Astrocyte of the cerebellum (primary cell): ENCODE measurements at regions not wholly inside any gene's neighbourhood (a gene's known extent, or its start where the extent isn't known, plus 50 kb on each side); places are given as distances from the start of the nearest gene placed in this dataset.

Source experiments
- DNase-seq: peaks from one replicate; pipeline ENCODE4 v3.0.0-alpha.2; 2011; ENCODE audit warnings: low read depth
- H3K4me3 ChIP-seq: 2 replicates; pipeline ENCODE4 v1.5.1; 2011; ENCODE audit warnings: mild to moderate bottlenecking, low read depth, low read length, moderate library complexity
- CTCF ChIP-seq: IDR thresholded peaks from 2 replicates; pipeline ENCODE4 v1.5.1; 2012; ENCODE audit warnings: low read length, low read depth, moderate library complexity, mild to moderate bottlenecking; ENCODE audit errors: missing control alignments
- in situ Hi-C: cut with HindIII; loops from 2 replicates; pipeline ENCODE4 v1.10.0; 2017; ENCODE audit warnings: low sequenced_read_pairs

- DNase-seq, result no peak
- in situ Hi-C loops, result no loop called here
- TF ChIP-seq CTCF, result no peak
- no peak overlapping the region for H3K4me3 ChIP-seq
Measured at GRCh38 chr14:62604524-62604923, 440.7 kb downstream of the KCNH5 start.

GRCh38 chr14:62614122-62614521 lies 431.1 kb downstream of the KCNH5 start:
- in situ Hi-C loops, result no loop called here
- TF ChIP-seq CTCF, result no peak
- no peak overlapping the region for H3K4me3 ChIP-seq
- no peak for DNase-seq

- no peak for DNase-seq
- TF ChIP-seq CTCF, result no peak
- in situ Hi-C loops, result no loop called here
- no peak overlapping the region for H3K4me3 ChIP-seq
Measured at GRCh38 chr14:62616668-62617067, 428.6 kb downstream of the KCNH5 start.

GRCh38 chr14:62626416-62626815 lies 418.8 kb downstream of the KCNH5 start:
- in situ Hi-C loops, result no loop called here

GRCh38 chr14:62629176-62629725 lies 416.0 kb downstream of the KCNH5 start:
- TF ChIP-seq CTCF, result no peak
- in situ Hi-C loops, result no loop called here
- H3K4me3 ChIP-seq, result no peak overlapping the region
- no peak for DNase-seq

More at GRCh38 chr14:62626416-62626815, 418.8 kb downstream of the KCNH5 start:
- no peak for TF ChIP-seq CTCF
- H3K4me3 ChIP-seq, result no peak overlapping the region
- DNase-seq, result no peak

- no peak for DNase-seq
- H3K4me3 ChIP-seq, result no peak overlapping the region
- no peak for TF ChIP-seq CTCF
- in situ Hi-C loops, result no loop called here
Measured at GRCh38 chr14:62631176-62631575, 414.1 kb downstream of the KCNH5 start.
